H9 (cell line): ENCODE measurements at regions not wholly inside any gene's neighbourhood (a gene's known extent, or its start where the extent isn't known, plus 50 kb on each side); places are given as distances from the start of the nearest gene placed in this dataset.

Experiments used
- DNase-seq: peaks from one replicate; pipeline ENCODE4 v3.0.0-alpha.2; 2017
- H2AFZ ChIP-seq: one replicate; pipeline ENCODE4 v1.6.1; 2013; ENCODE audit warnings: mild to moderate bottlenecking, low read length, control low read depth, moderate library complexity
- H2AK5ac ChIP-seq: 2 replicates; pipeline ENCODE4 v1.6.1; 2013; ENCODE audit warnings: low read length, control low read depth, mixed read lengths; ENCODE audit not compliant: insufficient read length
- H2BK120ac ChIP-seq: one replicate; pipeline ENCODE4 v1.6.1; 2013; ENCODE audit warnings: low read depth, mild to moderate bottlenecking, low read length, control low read depth, inconsistent platforms; ENCODE audit not compliant: poor library complexity, severe bottlenecking
- H2BK12ac ChIP-seq: 2 replicates; pipeline ENCODE4 v1.6.1; 2013; ENCODE audit warnings: low read length, control low read depth, mixed read lengths, low read depth; ENCODE audit not compliant: insufficient read length
- H2BK15ac ChIP-seq: 2 replicates; pipeline ENCODE4 v1.6.1; 2013; ENCODE audit warnings: low read depth, low read length, control low read depth
- H2BK20ac ChIP-seq: one replicate; pipeline ENCODE4 v1.6.1; 2013; ENCODE audit warnings: low read depth, mild to moderate bottlenecking, low read length, control low read depth, inconsistent platforms; ENCODE audit not compliant: poor library complexity, severe bottlenecking
- H2BK5ac ChIP-seq: 2 replicates; pipeline ENCODE4 v1.6.1; 2013; ENCODE audit warnings: low read length, control low read depth, mixed read lengths; ENCODE audit not compliant: insufficient read length
- H3K14ac ChIP-seq: 2 replicates; pipeline ENCODE4 v1.6.1; 2013; ENCODE audit warnings: low read length, control low read depth; ENCODE audit not compliant: insufficient read depth
- H3K18ac ChIP-seq: 2 replicates; pipeline ENCODE4 v1.6.1; 2013; ENCODE audit warnings: low read depth, mild to moderate bottlenecking, mixed read lengths, low read length, control low read depth; ENCODE audit not compliant: insufficient read length
- H3K23ac ChIP-seq: 2 replicates; pipeline ENCODE4 v1.6.1; 2013; ENCODE audit warnings: low read length, control low read depth, mixed read lengths, low read depth; ENCODE audit not compliant: insufficient read length
- H3K23me2 ChIP-seq: 2 replicates; pipeline ENCODE4 v1.6.1; 2013; ENCODE audit warnings: low read depth, mild to moderate bottlenecking, mixed read lengths, low read length, control low read depth; ENCODE audit not compliant: insufficient read length, poor library complexity, severe bottlenecking
- H3K27ac ChIP-seq: 2 replicates; pipeline ENCODE4 v1.5.1; 2013; ENCODE audit warnings: low read length, control low read depth, mixed read lengths, low read depth; ENCODE audit not compliant: insufficient read length
- H3K27me3 ChIP-seq: 2 replicates; pipeline ENCODE4 v1.6.1; 2013; ENCODE audit warnings: low read length, control low read depth, inconsistent platforms; ENCODE audit not compliant: insufficient read depth
- H3K4ac ChIP-seq: 2 replicates; pipeline ENCODE4 v1.6.1; 2013; ENCODE audit warnings: low read depth, mild to moderate bottlenecking, control low read depth, inconsistent platforms, low read length, moderate library complexity
- H3K4me1 ChIP-seq: 2 replicates; pipeline ENCODE4 v1.6.1; 2013; ENCODE audit warnings: low read length, control low read depth, inconsistent platforms; ENCODE audit not compliant: insufficient read depth
- H3K4me2 ChIP-seq: 2 replicates; pipeline ENCODE4 v1.6.1; 2013; ENCODE audit warnings: low read length, control low read depth, mixed read lengths; ENCODE audit not compliant: insufficient read length, insufficient read depth
- H3K56ac ChIP-seq: 2 replicates; pipeline ENCODE4 v1.6.1; 2013; ENCODE audit warnings: low read depth, mild to moderate bottlenecking, mixed read lengths, low read length, control low read depth; ENCODE audit not compliant: insufficient read length
- H3K79me1 ChIP-seq: 2 replicates; pipeline ENCODE4 v1.6.1; 2013; ENCODE audit warnings: low read depth, mild to moderate bottlenecking, moderate library complexity, low read length, control low read depth, inconsistent platforms; ENCODE audit not compliant: insufficient read depth, poor library complexity, severe bottlenecking
- H3K79me2 ChIP-seq: 2 replicates; pipeline ENCODE4 v1.6.1; 2013; ENCODE audit warnings: low read length, control low read depth, inconsistent platforms; ENCODE audit not compliant: insufficient read depth
- H3K9ac ChIP-seq: 2 replicates; pipeline ENCODE4 v1.6.1; 2013; ENCODE audit warnings: low read length, control low read depth, mixed read lengths; ENCODE audit not compliant: insufficient read length; ENCODE audit errors: extremely low read depth
- H3K9me3 ChIP-seq: one replicate; pipeline ENCODE4 v1.6.1; 2013; ENCODE audit warnings: low read depth, low read length, inconsistent platforms; ENCODE audit not compliant: control insufficient read depth
- H3T11ph ChIP-seq: one replicate; pipeline ENCODE4 v1.6.1; 2013; ENCODE audit warnings: mild to moderate bottlenecking, low read length, control low read depth, inconsistent platforms
- H4K20me1 ChIP-seq: one replicate; pipeline ENCODE4 v1.6.1; 2013; ENCODE audit not compliant: control insufficient read depth, insufficient read length, insufficient read depth
- H4K5ac ChIP-seq: 2 replicates; pipeline ENCODE4 v1.6.1; 2013; ENCODE audit warnings: low read depth, mild to moderate bottlenecking, mixed read lengths, low read length, control low read depth; ENCODE audit not compliant: insufficient read length
- H4K8ac ChIP-seq: replicated peaks from 2 replicates; pipeline ENCODE4 v1.6.1; 2013; ENCODE audit warnings: low read length, control low read depth, mixed read lengths, low read depth; ENCODE audit not compliant: insufficient read length
- H4K91ac ChIP-seq: 2 replicates; pipeline ENCODE4 v1.6.1; 2013; ENCODE audit warnings: low read depth, mild to moderate bottlenecking, moderate library complexity, mixed read lengths, low read length, control low read depth; ENCODE audit not compliant: insufficient read length
- H3K27ac Mint-ChIP-seq, 3 experiments: 2 replicates in 2 of 3; 3 replicates in 1 of 3; pipeline ENCODE4 v1.8.0; 2020 to 2021; ENCODE audit warnings: mixed read lengths in 3 of 3, mild to moderate bottlenecking in 1 of 3, moderate library complexity in 1 of 3
- H3K27me3 Mint-ChIP-seq: 2 replicates; pipeline ENCODE4 v1.8.0; 2021; ENCODE audit warnings: low read depth, mild to moderate bottlenecking, moderate library complexity, mixed read lengths
- H3K36me3 Mint-ChIP-seq, 3 experiments: 2 replicates in 2 of 3; 3 replicates in 1 of 3; pipeline ENCODE4 v1.8.0; 2020 to 2021; ENCODE audit warnings: low read depth in 3 of 3, mixed read lengths in 3 of 3; ENCODE audit not compliant: insufficient read depth in 1 of 3
- H3K4me1 Mint-ChIP-seq, 2 experiments: 2 replicates each; pipeline ENCODE4 v1.8.0; 2020; ENCODE audit warnings: mixed read lengths in 2 of 2
- H3K4me3 Mint-ChIP-seq, 2 experiments: 2 replicates in 1 of 2; 3 replicates in 1 of 2; pipeline ENCODE4 v1.8.0; 2020 to 2021; ENCODE audit warnings: mild to moderate bottlenecking in 2 of 2, mixed read lengths in 2 of 2, moderate library complexity in 1 of 2
- H3K9me3 Mint-ChIP-seq, 2 experiments: 2 replicates in 1 of 2; 3 replicates in 1 of 2; pipeline ENCODE4 v1.8.0; 2020; ENCODE audit warnings: mild to moderate bottlenecking in 2 of 2, mixed read lengths in 2 of 2, moderate library complexity in 1 of 2
- CTCF ChIP-seq: fragments of 200-600 bp; sonication (generic); conservative IDR thresholded peaks from 3 replicates; pipeline ENCODE4 v1.8.0; 2021; ENCODE audit warnings: antibody characterized with exemption, mild to moderate bottlenecking
- WGBS: extraction: QIAGEN DNeasy Blood & Tissue Kit; methylation state at CpG from one replicate; pipeline ENCODE4 v1.1.7; 2013; ENCODE audit warnings: missing lambda C conversion rate, low lambda C conversion rate, mixed read lengths; ENCODE audit not compliant: insufficient read length; ENCODE audit errors: extremely low coverage; 5-methylcytosine and 5-hydroxymethylcytosine counted together

DNA sequence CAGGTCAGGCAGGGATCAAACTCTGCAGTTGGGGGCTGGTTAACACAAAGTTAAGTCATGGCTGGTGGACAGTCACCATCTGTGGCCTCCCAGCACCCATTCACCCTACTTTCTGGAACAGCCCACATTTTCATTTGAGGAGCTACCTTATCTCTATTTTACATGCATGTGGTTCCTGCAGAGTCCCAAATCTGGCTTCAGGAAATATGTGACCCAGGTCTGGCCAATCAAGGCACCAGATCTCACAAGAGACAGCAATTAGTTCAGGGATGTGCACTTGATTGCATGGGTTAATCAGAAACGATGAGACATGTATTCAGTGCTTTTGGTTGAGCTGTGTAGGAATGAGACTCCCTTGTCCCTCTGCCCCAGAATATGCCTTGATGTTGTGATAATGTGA, 170.9 kb downstream of the NR2F2 start:
- Histone ChIP-seq H3K4me2 (no peak overlapping the region), H4K5ac (no peak overlapping the region), H3K79me1 (no peaks in the 10 kb centered on the region), H3K18ac (no peak overlapping the region), H3K27me3 (no peaks in the 10 kb centered on the region; the same call in 1 of the 2 replicates), H2BK120ac (no peak overlapping the region), H2BK15ac (no peak overlapping the region), H2BK20ac (no peak overlapping the region), H3K9ac (no peak overlapping the region), H3K79me2 (no peaks in the 10 kb centered on the region), H2BK5ac (no peak overlapping the region), H3K14ac (no peak overlapping the region; the same call in 1 of the 2 replicates), H2AK5ac (no peak overlapping the region), H4K20me1 (no peaks in the 10 kb centered on the region), H4K8ac (no peak overlapping the region), H3T11ph (no peak overlapping the region), H3K9me3 (no peaks in the 10 kb centered on the region), H3K23me2 (no peaks in the 10 kb centered on the region), H2AFZ (no peak overlapping the region), H3K56ac (no peak overlapping the region), H4K91ac (no peak overlapping the region), H3K4ac (no peak overlapping the region), H3K23ac (no peak overlapping the region), H3K4me1 (no peaks in the 10 kb centered on the region), H3K27ac (no peak overlapping the region), H2BK12ac (no peak overlapping the region)
- TF ChIP-seq CTCF, result no peak
- WGBS, result no CpG with 5 or more reads among the region's 1 CpG
- Mint-ChIP-seq H3K4me3 (no peak overlapping the region), H3K4me1 (no peaks in the 10 kb centered on the region), H3K9me3 (no peaks in the 10 kb centered on the region), H3K36me3 (no peaks in the 10 kb centered on the region), H3K27ac (no peak overlapping the region), H3K27me3 (peaks cover 7% of the 10 kb centered on the region)
- DNase-seq, result no peak
